Testis (tissue), 2 donors: ENCODE measurements at regions not wholly inside any gene's neighbourhood (a gene's known extent, or its start where the extent isn't known, plus 50 kb on each side); places are given as distances from the start of the nearest gene placed in this dataset.

Experiments used
- CTCF ChIP-seq, 3 experiments: fragments of 450-650 bp in 2 of 3; fragments of 200-600 bp in 1 of 3; sonication (generic) in 1 of 3; IDR thresholded peaks; one replicate each; pipeline ENCODE4 v1.5.1; 2016 to 2019; ENCODE audit warnings: antibody characterized with exemption in 3 of 3, mild to moderate bottlenecking in 2 of 3, moderate library complexity in 1 of 3
- POLR2A ChIP-seq: fragments of 450-650 bp; IDR thresholded peaks from one replicate; pipeline ENCODE4 v1.6.1; 2017; ENCODE audit warnings: antibody characterized with exemption, mild to moderate bottlenecking, moderate library complexity

- TF ChIP-seq CTCF (IDR thresholded peaks at IDR 0.05) (no peak), POLR2A (no peak)
Observed at GRCh38 chr22:47612311-47612910, 850.0 kb downstream of the TBC1D22A start.
